DOHH2 (cell line): ENCODE measurements at regions not wholly inside any gene's neighbourhood (a gene's known extent, or its start where the extent isn't known, plus 50 kb on each side); places are given as distances from the start of the nearest gene placed in this dataset.
"Not testable (repeated sequence)": the region's sequence is repeated elsewhere in the genome, so short reads cannot be mapped to it uniquely, and the experiment has no call there.

ENCODE experiments used
- H3F3A ChIP-seq: fragments of 200-600 bp; sonication (generic), shearing (Covaris generic); 2 replicates; pipeline ENCODE4 v1.6.0; 2016; ENCODE audit warnings: antibody characterized with exemption, mild to moderate bottlenecking; ENCODE audit not compliant: control insufficient read depth, insufficient read depth
- H3K27ac ChIP-seq: fragments of 200-600 bp; sonication (generic); 2 replicates; pipeline ENCODE4 v1.5.1; 2014; ENCODE audit warnings: low read depth, mild to moderate bottlenecking, low read length, moderate library complexity
- H3K27me3 ChIP-seq: fragments of 200-600 bp; sonication (generic); 2 replicates; pipeline ENCODE4 v1.6.1; 2014; ENCODE audit warnings: mild to moderate bottlenecking, low read length, mixed read lengths; ENCODE audit not compliant: control insufficient read depth
- H3K36me3 ChIP-seq: fragments of 200-600 bp; sonication (generic); 2 replicates; pipeline ENCODE4 v1.6.1; 2014; ENCODE audit warnings: mild to moderate bottlenecking, low read length, moderate library complexity, mixed read lengths; ENCODE audit not compliant: control insufficient read depth
- H3K4me1 ChIP-seq: fragments of 200-600 bp; sonication (generic); 2 replicates; pipeline ENCODE4 v1.6.1; 2014; ENCODE audit warnings: mild to moderate bottlenecking, low read length, mixed read lengths; ENCODE audit not compliant: control insufficient read depth
- H3K4me2 ChIP-seq: fragments of 200-600 bp; sonication (generic); 2 replicates; pipeline ENCODE4 v1.6.0; 2014; ENCODE audit warnings: mild to moderate bottlenecking, low read length, moderate library complexity
- H3K4me3 ChIP-seq: fragments of 200-600 bp; sonication (generic); 2 replicates; pipeline ENCODE4 v1.5.1; 2014; ENCODE audit warnings: mild to moderate bottlenecking, low read length, mixed read lengths
- H3K79me2 ChIP-seq: fragments of 200-600 bp; sonication (generic); 2 replicates; pipeline ENCODE4 v1.6.1; 2014; ENCODE audit warnings: mild to moderate bottlenecking, low read length, mixed read lengths; ENCODE audit not compliant: control insufficient read depth
- H3K9me2 ChIP-seq: fragments of 200-600 bp; sonication (generic); replicated peaks from 2 replicates; pipeline ENCODE4 v1.6.1; 2014; ENCODE audit warnings: mild to moderate bottlenecking, low read length, mixed read lengths; ENCODE audit not compliant: control insufficient read depth
- H3K9me3 ChIP-seq: fragments of 200-600 bp; sonication (generic); 2 replicates; pipeline ENCODE4 v1.6.1; 2014; ENCODE audit warnings: antibody characterized with exemption, low read length, mixed read lengths; ENCODE audit not compliant: control insufficient read depth, insufficient read depth
- H4K20me1 ChIP-seq: fragments of 200-600 bp; sonication (generic); 2 replicates; pipeline ENCODE4 v1.6.0; 2014; ENCODE audit warnings: low read depth, mild to moderate bottlenecking, antibody characterized with exemption, low read length, moderate library complexity; ENCODE audit not compliant: control insufficient read depth, insufficient read depth
- CTCF ChIP-seq: fragments of 200-600 bp; sonication (generic); IDR thresholded peaks from one replicate; pipeline ENCODE4 v1.5.1; 2014; ENCODE audit warnings: antibody characterized with exemption, mild to moderate bottlenecking, low read depth, low read length; ENCODE audit not compliant: poor library complexity, severe bottlenecking
- EZH2phosphoT487 ChIP-seq: fragments of 200-600 bp; sonication (generic); IDR thresholded peaks from 2 replicates; pipeline ENCODE4 v1.6.1; 2017; ENCODE audit warnings: borderline replicate concordance, mild to moderate bottlenecking, antibody characterized with exemption, low read length, moderate library complexity, mixed read lengths

- Histone ChIP-seq H3K36me3 (no peaks in the 10 kb centered on the region), H3K9me3 (no peaks in the 10 kb centered on the region), H3K4me3 (no peak overlapping the region), H3K79me2 (no peaks in the 10 kb centered on the region), H3K9me2 (no peaks in the 10 kb centered on the region), H3F3A (no peaks in the 10 kb centered on the region), H3K27me3 (no peaks in the 10 kb centered on the region), H4K20me1 (no peaks in the 10 kb centered on the region), H3K4me1 (no peaks in the 10 kb centered on the region), H3K27ac (no peak overlapping the region), H3K4me2 (no peak overlapping the region)
- TF ChIP-seq CTCF (no peak), EZH2phosphoT487 (no peak)
Measured at GRCh38 chr10:37442882-37443281, 317.5 kb downstream of the ANKRD30A start.

- not testable (repeated sequence) for H3F3A ChIP-seq
Measured at GRCh38 chr10:37441224-37441623, 315.8 kb downstream of the ANKRD30A start.

GRCh38 chr10:37439826-37440225, 314.4 kb downstream of the ANKRD30A start:
- Histone ChIP-seq H3K4me1 (no peaks in the 10 kb centered on the region), H3K4me3 (no peak overlapping the region), H3K4me2 (no peak overlapping the region), H3K27me3 (no peaks in the 10 kb centered on the region), H3K9me2 (no peaks in the 10 kb centered on the region), H3F3A (no peaks in the 10 kb centered on the region), H3K79me2 (no peaks in the 10 kb centered on the region), H3K9me3 (no peaks in the 10 kb centered on the region), H3K36me3 (no peaks in the 10 kb centered on the region), H4K20me1 (no peaks in the 10 kb centered on the region), H3K27ac (no peak overlapping the region)
- TF ChIP-seq EZH2phosphoT487 = no peak
- no peak for TF ChIP-seq CTCF

More at GRCh38 chr10:37441224-37441623, 315.8 kb downstream of the ANKRD30A start:
- not testable (repeated sequence) for H3K36me3 ChIP-seq, H4K20me1 ChIP-seq, H3K4me3 ChIP-seq, H3K9me2 ChIP-seq, H3K4me1 ChIP-seq, H3K27ac ChIP-seq, H3K4me2 ChIP-seq, H3K27me3 ChIP-seq, H3K79me2 ChIP-seq, H3K9me3 ChIP-seq

- H3K4me3 ChIP-seq = no peak overlapping the region
- no peak overlapping the region for H3K27ac ChIP-seq
- TF ChIP-seq CTCF (no peak), EZH2phosphoT487 (no peak)
- H3K9me3 ChIP-seq = no peaks in the 10 kb centered on the region
- H3K9me2 ChIP-seq = no peaks in the 10 kb centered on the region
- no peaks in the 10 kb centered on the region for H3F3A ChIP-seq
- H3K4me2 ChIP-seq = no peak overlapping the region
- no peaks in the 10 kb centered on the region for H4K20me1 ChIP-seq
- H3K4me1 ChIP-seq = no peaks in the 10 kb centered on the region
- H3K36me3 ChIP-seq = no peaks in the 10 kb centered on the region
- no peaks in the 10 kb centered on the region for H3K27me3 ChIP-seq
- no peaks in the 10 kb centered on the region for H3K79me2 ChIP-seq
Measured at GRCh38 chr10:37436357-37436756, 311.0 kb downstream of the ANKRD30A start.
